GM18867 (cell line): ENCODE measurements at regions not wholly inside any gene's neighbourhood (a gene's known extent, or its start where the extent isn't known, plus 50 kb on each side); places are given as distances from the start of the nearest gene placed in this dataset.
"Not testable (repeated sequence)": the region's sequence is repeated elsewhere in the genome, so short reads cannot be mapped to it uniquely, and the experiment has no call there.

Experiments used
- ATAC-seq: cut with Tn5 transposase; IDR thresholded peaks from one replicate; pipeline ENCODE4 v1.9.1; 2021; ENCODE audit warnings: mild to moderate bottlenecking, moderate library complexity; ENCODE audit not compliant: unreplicated experiment

DNA sequence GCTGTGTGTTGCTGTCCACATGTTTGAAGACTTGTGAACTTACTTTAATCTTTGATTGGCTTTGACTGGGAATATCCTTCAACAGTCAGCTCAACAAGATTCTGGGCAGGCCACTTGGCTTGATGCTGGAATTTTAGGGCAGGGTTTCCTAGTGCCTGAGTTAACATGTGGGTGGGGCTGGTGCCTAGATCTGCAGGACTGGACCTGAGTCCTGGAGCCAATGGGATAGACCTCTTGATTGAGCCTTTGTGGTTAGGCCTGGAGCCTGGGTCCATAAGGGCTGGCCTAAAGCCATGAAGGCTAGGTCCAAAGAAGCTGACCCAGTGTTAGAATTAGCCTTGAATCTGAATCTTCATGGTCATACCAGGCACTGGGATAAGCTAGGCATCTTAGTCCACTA is 757.1 kb upstream of the ADGRL3 start:
- no peak for ATAC-seq

DNA sequence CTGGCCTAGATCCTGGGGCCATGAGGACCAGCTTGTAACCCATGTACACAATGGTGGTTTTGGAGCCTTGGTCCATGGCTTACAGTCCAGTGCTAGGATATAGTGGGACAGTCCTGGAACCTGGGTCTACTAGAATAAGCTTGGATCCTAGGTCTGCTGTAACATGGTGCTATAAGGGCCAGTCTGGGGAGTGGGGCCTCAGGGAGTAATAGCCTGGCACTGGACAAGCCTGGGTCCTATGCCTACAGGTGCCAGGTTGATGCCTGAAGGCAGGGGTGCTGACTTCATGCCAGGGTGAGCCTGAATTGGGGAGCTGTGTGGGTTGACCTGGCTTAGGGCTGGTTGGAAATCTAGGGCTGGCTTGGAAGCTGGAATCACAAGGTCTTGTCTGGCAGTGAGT is 756.3 kb upstream of the ADGRL3 start:
- ATAC-seq = no peak

DNA sequence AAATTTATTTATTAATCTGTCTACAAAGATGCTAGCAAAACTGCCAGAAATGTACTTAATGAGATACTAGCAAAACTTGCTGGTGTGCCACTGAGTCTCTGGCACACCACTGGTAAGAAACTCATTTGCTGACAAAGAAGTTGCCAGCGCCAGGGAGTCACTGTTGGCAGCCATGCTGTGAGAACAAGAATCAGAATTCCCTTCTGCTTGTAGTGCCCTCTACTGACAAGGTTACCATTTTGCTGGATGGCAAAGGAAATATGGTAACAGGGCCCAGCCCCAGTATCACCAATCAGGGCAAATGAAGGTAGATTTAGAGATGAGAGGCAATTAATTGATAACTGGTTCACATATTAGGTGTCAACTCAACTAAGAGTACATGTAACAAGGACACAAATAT is 750.1 kb upstream of the ADGRL3 start:
- no peak for ATAC-seq

DNA sequence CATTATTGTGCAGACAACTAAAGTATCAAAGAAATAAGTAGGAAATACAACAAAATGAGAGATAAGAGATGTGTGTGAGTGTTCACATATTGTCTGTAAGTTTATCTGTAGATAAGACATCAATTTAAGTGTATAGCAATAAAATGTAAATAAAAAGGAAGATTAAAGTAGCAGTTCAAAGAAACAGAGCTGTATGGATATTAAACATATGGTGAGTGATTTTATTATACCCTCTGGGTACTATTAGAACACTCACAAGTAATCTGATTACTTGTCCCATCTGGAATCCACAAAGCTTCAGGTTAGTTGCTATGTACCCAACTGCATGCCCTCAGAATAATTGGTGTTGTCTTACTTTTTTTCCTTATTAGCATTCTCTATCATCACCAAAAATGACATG is 747.9 kb upstream of the ADGRL3 start:
- ATAC-seq = no peak

DNA sequence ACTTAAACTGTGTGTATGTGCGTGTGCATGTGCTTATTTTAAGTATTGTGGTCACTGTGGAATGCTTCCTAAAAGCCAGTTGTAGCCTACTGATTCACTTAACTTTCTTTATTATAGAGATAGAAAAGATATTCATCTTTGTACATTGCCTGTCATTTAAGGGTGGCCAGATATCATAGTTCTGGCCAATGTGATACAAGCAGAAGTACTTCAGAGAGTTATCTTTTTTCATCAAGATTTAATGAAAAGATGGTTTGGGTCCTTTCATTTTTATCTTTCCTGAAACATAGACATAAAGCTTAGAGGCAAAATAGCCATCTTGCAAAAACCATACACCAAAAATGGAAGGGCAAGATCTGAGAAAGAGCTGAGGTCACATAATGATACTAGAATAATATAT is 744.7 kb upstream of the ADGRL3 start:
- no peak for ATAC-seq

DNA sequence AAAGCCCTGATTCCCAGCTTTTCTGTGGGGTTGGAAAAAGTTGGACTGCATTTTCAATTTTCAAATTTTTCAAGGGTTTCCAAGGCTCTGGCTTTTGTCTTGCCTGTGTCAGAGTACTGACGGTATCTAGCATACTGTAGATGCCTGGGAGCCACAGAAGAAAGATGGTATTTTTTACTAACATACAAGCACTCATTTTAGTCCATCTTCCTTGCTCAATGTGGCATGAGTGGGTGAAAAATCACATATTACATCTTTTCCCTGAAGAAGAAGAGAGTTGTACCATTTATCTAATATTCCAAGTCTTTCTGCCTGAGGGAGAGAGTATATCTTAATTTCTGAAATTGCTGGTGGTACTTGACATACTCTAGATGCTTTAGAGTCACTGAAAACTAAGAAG is 738.6 kb upstream of the ADGRL3 start:
- no peak for ATAC-seq

DNA sequence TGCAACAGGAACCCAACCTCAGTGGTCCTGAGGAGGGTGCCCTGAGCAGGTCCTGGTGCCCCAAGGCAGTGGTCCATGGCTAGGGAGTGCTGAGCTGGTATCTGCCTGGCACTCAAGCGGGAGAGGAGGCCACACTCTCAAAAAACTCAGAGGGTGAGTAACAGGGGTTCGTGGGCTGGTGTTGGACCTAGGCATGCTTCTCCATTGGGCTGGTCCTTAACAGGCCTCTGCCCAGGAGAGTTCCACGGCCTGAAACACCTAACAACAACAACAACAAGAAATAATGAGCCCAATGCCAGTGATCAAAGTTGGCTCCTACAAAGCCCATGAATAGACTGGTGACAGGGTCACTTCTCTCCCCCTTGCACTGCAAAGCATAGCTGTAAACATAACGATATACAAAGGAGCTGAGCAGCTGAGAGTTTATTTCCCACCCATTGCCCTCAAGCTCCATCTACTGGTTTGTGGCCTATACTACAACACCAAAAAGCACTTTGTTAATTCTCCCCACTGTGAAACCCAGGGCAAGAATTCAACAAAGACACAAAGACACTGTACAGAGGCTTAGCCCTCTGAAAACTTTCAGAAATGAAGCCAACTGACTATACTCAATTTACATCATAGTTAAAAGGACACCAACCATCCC is 736.1 kb upstream of the ADGRL3 start:
- ATAC-seq = no peak

DNA sequence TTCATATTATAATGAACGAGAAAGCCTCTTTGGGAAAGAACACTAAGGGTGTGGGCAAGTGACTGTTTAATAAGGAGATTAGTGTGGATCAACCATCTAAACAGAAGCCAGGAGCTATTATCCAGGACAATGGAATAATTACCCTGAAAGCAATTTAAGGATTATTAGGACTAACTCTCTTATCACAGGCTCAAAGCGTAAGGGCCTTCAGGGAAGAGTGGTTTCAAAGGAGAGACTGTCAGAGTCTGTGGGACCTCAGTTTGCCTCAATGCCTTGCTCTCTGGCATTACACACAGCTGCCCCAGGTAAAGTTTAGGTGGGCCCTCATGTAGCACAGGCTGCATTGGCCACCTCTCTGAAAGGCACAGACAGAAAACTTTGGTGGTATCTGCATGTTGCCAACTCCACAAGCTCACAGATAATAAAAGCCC is 717.2 kb upstream of the ADGRL3 start:
- ATAC-seq = no peak

DNA sequence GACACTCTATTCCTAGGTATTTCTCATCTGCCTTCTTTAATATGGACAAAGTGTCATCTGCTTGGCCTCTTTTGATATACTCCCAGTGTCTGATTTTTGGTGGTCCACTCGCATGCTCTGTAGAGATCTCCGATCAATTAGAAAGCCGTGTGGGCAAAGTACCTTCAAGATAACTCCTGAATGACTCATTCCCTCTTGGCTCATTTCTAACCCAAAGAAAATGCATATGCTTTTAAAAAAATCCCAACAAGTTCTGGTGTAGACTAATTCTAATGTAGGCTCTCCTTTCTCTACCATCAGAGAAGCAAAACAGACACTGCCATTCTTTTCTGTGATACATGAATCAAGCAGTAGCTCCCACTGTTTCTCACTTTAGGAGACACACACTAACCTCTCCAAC is 714.9 kb upstream of the ADGRL3 start:
- no peak for ATAC-seq

DNA sequence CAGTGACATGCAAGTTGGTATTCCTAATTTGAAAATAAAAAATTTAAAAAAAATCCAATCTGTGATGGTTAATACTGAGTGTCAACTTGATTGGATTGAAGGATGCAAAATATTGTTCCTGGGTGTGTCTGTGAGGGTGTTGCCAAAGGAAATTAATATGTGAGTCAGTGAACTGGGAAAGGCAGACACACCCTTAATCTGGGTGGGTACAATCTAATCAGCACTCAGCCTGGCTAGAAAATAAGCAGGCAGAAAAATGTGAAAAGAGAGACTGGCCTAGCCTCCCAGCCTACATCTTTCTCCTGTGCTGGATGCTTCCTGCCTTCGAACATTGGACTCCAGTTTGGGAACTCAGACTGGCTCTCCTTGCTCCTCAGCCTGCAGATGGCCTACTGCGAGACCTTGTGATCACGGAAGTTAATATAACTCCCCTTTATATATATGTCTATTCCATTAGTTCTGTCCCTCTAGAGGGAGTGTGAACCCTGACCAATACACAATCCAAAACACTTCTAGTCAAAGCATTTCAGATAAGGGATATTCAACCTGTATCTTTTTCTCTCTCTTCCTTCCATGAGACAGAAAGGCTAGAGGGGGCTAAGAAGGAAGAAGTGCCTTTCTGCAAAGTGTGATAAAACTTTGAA is 712.9 kb upstream of the ADGRL3 start:
- not testable (repeated sequence) for ATAC-seq

DNA sequence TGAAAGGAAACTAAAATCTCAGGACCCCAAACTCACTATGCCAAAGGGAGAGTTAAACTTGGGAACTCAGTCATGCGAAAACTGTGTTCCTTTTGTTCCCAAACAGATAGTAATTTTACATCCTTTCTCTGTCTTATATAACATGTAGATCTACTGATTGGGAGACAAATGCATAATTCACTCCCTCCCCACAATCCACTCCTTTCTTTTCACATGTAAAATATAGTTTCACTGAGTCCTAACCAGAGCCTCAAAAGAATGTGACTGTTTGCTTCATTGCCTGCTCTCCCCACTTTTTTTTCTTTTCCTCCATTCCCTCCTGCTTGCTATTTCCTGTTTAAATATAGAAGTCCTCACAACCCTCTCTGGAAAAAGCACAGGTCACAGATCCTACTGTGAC is 699.3 kb upstream of the ADGRL3 start:
- no peak for ATAC-seq

DNA sequence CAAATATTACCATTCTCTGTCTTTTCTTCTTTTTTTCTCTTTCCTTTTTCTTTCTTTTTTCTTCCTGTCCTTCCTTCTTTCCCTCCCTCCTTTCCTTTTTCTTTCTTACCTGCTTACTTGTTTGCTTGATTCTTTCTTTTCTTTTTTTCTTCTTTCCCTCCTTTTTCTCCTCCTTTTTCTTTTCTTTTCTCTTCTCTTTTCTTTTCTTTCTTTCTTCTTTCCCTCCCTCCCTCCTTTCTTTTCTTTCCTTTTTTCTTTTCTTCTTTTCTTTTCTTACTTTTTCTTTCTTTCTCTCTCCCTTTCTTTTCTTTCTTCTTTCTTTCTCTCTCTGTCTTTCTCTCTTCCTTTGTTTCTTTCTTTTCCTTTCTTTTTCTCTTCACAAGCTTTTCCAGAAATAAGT is 697.4 kb upstream of the ADGRL3 start:
- ATAC-seq = no peak

DNA sequence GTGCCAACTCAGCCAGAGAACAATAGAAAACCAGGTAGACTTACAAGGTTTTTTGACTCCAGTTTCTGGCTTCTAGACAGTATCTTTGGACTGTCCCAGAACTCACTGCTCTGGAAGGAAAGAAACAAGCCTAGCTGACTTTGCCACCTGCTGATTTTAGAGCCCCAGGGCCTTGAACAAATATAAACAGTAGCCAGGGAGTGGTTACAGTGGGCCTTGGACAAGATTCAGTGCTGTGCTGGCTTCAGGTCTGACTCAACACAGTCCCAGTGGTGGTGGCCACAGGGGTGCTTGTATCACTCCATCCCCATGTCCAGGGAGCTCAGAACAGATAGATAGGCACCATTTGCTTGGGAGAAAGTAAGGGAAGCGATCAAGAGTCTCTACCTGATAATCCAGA is 694.1 kb upstream of the ADGRL3 start:
- no peak for ATAC-seq

DNA sequence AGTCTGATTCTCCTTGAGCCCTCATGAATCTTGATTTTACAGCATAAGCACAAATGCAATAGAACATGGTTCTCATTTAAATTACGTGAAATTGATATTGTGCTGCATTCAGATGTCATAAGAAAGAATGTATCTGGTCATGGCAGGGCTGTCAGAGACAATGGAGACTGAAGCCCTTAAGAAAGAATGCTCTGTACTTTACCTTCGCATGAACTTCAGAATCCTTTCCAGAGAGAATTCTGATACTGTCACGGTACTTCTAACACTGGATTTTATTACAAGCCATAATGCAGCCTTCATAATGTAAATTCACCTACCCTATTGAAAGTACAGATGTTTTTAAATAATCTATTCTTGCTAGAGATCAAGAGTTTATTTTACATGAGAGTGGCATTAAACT is 677.9 kb upstream of the ADGRL3 start:
- ATAC-seq = no peak

DNA sequence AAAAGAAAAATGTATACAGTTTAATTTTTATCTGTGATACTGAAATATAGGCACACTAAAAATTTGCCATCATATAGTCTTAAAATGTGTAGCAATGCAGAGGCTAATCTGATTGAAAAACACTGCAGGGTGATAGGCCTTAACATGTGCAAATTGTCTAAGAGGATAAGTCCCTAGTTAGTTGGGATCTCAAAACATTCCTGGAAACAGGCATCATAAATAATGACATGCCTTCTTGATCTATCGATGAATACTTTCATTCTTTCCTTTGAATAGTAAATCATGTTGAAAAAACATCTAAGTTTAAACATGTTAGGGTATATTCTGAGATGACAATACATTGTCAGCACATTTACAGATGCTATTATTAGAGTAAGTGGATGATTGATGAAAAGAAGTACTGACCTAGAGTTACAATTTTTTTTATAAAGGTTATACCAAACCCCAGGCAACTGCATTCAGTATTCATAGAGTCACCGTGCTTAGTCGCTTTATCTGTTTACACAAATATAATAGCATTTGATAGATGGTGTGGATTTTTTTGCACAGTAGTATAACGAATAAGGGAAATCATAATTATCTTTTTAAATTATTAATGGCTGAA is 668.2 kb upstream of the ADGRL3 start:
- ATAC-seq = no peak

DNA sequence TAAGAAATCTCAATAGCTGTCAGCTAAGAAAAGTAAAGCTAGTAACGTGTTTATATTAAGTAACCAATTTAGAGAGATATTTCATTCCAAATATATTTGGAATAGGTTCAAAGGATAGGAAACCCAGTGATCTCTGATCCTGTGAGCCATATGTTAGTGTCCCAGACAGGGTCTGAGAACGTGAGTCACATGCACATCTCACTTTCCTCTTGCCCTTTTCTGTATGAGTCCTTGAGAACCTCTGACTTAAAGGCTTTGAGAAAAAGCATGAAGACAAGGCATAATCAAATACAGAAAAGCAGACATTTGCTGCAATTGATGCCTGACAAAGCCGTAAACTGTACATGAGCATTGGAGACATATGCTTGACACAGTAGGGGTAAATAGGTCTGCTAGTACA is 655.1 kb upstream of the ADGRL3 start:
- no peak for ATAC-seq

DNA sequence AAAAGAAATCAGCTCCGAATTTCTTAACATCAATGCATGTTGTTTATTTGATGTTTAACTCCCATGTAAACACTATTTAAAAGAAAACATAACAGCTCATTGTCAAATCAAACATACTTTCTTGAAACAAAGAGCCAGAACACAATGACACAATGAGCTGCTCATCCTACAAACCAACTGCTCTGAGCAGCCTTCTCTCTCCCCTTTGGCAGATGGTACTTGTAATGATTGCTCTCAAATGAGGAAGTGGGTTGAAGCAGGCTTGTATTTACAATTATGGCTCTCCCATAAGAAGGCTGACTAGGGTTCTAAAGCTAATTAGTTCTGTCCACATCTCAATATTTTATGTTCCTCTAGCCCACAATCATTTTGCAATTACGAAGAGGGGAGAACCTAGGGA is 637.8 kb upstream of the ADGRL3 start:
- no peak for ATAC-seq

DNA sequence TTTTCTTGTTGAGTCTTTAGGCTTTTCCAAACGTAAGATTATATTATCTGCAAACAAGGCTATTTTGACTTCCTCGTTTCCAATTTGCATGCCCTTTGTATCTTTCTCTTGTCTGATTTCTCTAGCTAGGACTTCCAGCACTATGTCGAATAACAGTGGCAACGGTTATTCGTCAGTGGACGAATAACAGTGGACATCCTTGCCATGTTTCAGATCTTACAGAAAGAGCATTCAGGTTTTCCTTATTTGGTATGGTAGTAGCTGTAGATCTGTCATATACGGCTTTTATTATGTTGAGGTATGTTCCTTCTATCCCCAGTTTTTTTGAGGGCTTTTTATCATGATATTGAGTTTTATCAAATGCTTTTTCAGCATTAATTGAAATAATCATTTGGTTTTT is 634.6 kb upstream of the ADGRL3 start:
- ATAC-seq = no peak

DNA sequence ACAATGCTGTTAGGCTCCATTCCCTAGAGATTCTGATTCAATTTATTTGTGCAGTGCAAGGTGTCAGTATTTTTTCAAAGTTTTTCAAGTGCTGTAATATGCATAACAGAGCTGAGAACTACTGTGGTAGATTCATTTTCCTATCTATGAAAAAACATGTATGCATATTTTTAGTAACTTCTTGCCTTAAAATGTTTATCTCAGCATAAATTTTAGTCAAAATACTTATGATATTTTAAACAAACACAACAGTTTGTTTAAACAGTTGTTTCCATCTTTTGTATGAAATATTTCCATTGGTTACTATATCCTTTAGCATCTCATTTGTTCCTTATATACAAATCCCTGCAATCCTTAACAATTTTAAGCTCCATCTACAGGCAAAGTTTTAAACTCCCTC is 624.8 kb upstream of the ADGRL3 start:
- ATAC-seq = no peak

DNA sequence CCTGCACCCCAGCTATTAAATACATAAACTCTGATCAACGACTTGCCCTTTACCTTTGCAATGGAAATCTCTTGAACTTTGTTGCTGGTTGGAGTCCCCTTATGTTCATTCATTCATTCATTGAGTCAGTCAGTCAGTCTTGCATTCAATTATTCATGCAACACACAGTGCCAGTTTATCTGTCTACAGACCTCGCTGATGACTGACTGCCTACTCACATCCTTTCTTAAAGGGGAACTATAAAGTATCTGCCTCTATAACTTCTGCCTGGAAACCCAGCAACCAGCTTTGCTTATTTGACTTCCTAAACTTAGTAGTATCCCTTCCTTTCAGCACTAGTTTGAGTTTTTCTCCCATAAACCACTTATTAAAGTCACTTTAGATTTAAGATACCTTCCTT is 620.8 kb upstream of the ADGRL3 start:
- no peak for ATAC-seq

DNA sequence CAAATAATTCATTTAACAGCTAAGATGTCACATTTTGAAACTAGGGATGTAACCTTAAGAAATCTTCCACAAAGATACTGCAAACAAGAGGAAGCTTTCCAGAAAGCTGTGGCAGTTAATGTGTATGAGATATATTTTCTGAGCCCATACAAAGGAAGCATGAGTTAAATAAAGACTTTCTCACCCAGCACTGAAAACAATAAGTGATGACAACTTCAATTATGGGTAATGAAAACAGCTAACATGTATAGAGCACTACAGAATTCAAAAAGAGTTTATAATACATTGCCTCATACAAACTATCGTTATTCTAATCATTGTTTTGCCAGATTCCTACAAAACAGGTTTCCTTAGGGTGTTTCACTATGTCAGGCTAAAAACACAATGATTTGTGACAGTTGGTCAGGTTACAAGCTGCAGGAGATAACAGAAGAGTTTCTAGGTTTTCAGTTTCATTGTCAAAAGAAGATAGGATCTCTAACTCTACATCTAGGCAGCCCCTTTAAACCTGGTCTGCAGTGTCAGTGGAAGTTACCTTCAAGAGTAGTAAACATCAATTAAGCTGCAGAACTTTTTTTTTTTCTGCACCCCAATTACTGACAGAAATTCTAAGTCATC is 618.1 kb upstream of the ADGRL3 start:
- no peak for ATAC-seq

DNA sequence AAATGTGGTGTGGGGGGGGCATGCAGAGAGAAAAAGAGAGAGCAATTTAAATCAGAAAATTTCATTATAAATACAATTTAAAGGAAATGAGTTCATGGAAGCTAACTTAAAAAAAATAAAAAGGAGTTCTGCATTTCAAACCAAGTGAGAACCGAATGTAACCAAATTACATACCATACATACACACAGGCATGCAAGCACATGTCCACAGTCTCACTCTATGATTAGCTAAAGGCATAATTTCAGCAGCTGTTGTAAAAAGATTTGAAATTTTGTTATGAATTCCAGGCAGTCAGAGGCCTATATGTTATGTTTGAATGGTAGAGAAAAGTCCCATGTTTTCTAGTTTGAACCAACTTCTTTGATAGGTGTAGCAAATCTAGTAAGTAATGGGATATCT is 611.6 kb upstream of the ADGRL3 start:
- no peak for ATAC-seq
